HepG2 (cell line): ENCODE measurements at regions not wholly inside any gene's neighbourhood (a gene's known extent, or its start where the extent isn't known, plus 50 kb on each side); places are given as distances from the start of the nearest gene placed in this dataset.

ENCODE experiments used
- ATAC-seq: fragments of 200-7000 bp; cut with Tn5 transposase; 3 replicates; pipeline ENCODE4 v1.9.1; 2020; ENCODE audit warnings: mild to moderate bottlenecking, moderate library complexity
- BruUV-seq: library from RNA; stranded (reverse); fragments of 400-500 nt; replicated peaks from 2 replicates; lab custom pipeline; 2021; lab: Mats Ljungman, UMichigan
- CTCF ChIA-PET: fragments of 300-600 bp; formaldehyde crosslinking; extraction: SDS; loops from one replicate; lab custom pipeline; 2021; ENCODE audit warnings: low total read pairs, inconsistent platforms, low intra/inter-chr PET ratio; lab: Yijun Ruan, JAX
- POLR2A ChIA-PET: fragments of 350-600 bp; sonication (Branson Sonifier 250); formaldehyde crosslinking; loops from one replicate; lab custom pipeline; 2020; ENCODE audit warnings: antibody characterized with exemption, inconsistent platforms; lab: Yijun Ruan, JAX
- DNase-seq: peaks from one replicate; pipeline ENCODE4 v3.0.0-alpha.2; 2015; ENCODE audit warnings: low spot score
- FAIRE-seq: peaks from 3 replicates; lab custom pipeline; 2011; peaks lifted over from hg19 to GRCh38; lab: Jason Lieb, UNC
- H2AFZ ChIP-seq: one replicate; pipeline ENCODE4 v1.6.1; 2011; ENCODE audit warnings: low read length, inconsistent platforms
- H3K27ac ChIP-seq: fragments of 300-600 bp; 3 replicates; pipeline ENCODE4 v1.8.0; 2011; ENCODE audit warnings: mixed run types, mild to moderate bottlenecking, mixed read lengths, low read length, inconsistent platforms; ENCODE audit not compliant: insufficient read depth; ENCODE audit errors: extremely low read length
- H3K27me3 ChIP-seq, 2 experiments: fragments of 200-600 bp in 1 of 2; 2 replicates in 1 of 2; 3 replicates in 1 of 2; pipeline versions ENCODE4 v1.6.0 to v1.8.0; 2011; ENCODE audit warnings: low read length in 2 of 2, mild to moderate bottlenecking in 2 of 2, moderate library complexity in 2 of 2, inconsistent platforms in 1 of 2; ENCODE audit not compliant: insufficient read depth in 2 of 2, control insufficient read depth in 1 of 2
- H3K36me3 ChIP-seq, 2 experiments: fragments of 200-600 bp in 1 of 2; replicated peaks in 1 of 2; 2 replicates in 1 of 2; 3 replicates in 1 of 2; pipeline versions ENCODE4 v1.5.1 to v1.8.0; 2011; ENCODE audit warnings: low read length in 2 of 2, inconsistent platforms in 1 of 2; ENCODE audit not compliant: insufficient read depth in 2 of 2, control insufficient read depth in 1 of 2
- H3K4me1 ChIP-seq: 2 replicates; pipeline ENCODE4 v1.5.1; 2012; ENCODE audit warnings: low read length, inconsistent platforms; ENCODE audit not compliant: insufficient read depth
- H3K4me2 ChIP-seq: 2 replicates; pipeline ENCODE4 v1.6.0; 2011; ENCODE audit warnings: low read depth, low read length, inconsistent platforms
- H3K4me3 ChIP-seq, 3 experiments: fragments of 200-600 bp in 1 of 3; sonication (generic), shearing (Covaris generic) in 1 of 3; replicated peaks in 1 of 3; 2 replicates each; pipeline ENCODE4 v1.5.1; 2011 to 2016; ENCODE audit warnings: low read length in 3 of 3, inconsistent platforms in 2 of 3, low read depth in 2 of 3, mild to moderate bottlenecking in 2 of 3, control low read depth in 1 of 3, mixed read lengths in 1 of 3; ENCODE audit not compliant: insufficient read depth in 1 of 3
- H3K79me2 ChIP-seq: one replicate; pipeline ENCODE4 v1.6.1; 2011; ENCODE audit warnings: low read length, inconsistent platforms; ENCODE audit not compliant: insufficient read depth
- H3K9ac ChIP-seq: 2 replicates; pipeline ENCODE4 v1.6.0; 2011; ENCODE audit warnings: mild to moderate bottlenecking, low read depth, low read length, inconsistent platforms; ENCODE audit not compliant: insufficient read depth
- H3K9me3 ChIP-seq: 2 replicates; pipeline ENCODE4 v1.5.1; 2012; ENCODE audit warnings: mild to moderate bottlenecking, low read length
- H4K20me1 ChIP-seq: 2 replicates; pipeline ENCODE4 v1.6.0; 2011; ENCODE audit warnings: inconsistent platforms, mild to moderate bottlenecking, low read length, moderate library complexity; ENCODE audit not compliant: insufficient read depth
- DBP ChIP-seq: sonication (generic); formaldehyde crosslinking; IDR thresholded peaks from 2 replicates; pipeline ENCODE4 v1.4.0; 2020; ENCODE audit warnings: missing genetic modification reagents; ENCODE audit errors: not compliant biosample characterization
- DPF2 ChIP-seq: sonication (generic); formaldehyde crosslinking; IDR thresholded peaks from 2 replicates; pipeline ENCODE4 v1.4.0; 2020; ENCODE audit warnings: mild to moderate bottlenecking, low read depth, missing genetic modification reagents, borderline replicate concordance
- FOSL2 ChIP-seq: sonication (generic); formaldehyde crosslinking; IDR thresholded peaks from 2 replicates; pipeline ENCODE4 v1.4.0; 2020; ENCODE audit warnings: missing genetic modification reagents
- FOXC1 ChIP-seq: sonication (generic); formaldehyde crosslinking; IDR thresholded peaks from 2 replicates; pipeline ENCODE4 v1.8.0; 2022; ENCODE audit warnings: mild to moderate bottlenecking, missing genetic modification reagents, borderline replicate concordance
- FOXP4 ChIP-seq: sonication (generic); formaldehyde crosslinking; IDR thresholded peaks from 2 replicates; pipeline ENCODE4 v1.4.0; 2020; ENCODE audit warnings: missing genetic modification reagents
- JDP2 ChIP-seq: sonication (generic); formaldehyde crosslinking; IDR thresholded peaks from 2 replicates; pipeline ENCODE4 v1.8.1; 2022; ENCODE audit warnings: missing genetic modification reagents, borderline replicate concordance
- MAFF ChIP-seq: IDR thresholded peaks from 2 replicates; pipeline ENCODE4 v1.6.1; 2011; ENCODE audit warnings: low read depth, low read length, improper control_type of control experiment
- SAFB2 ChIP-seq: sonication (generic); formaldehyde crosslinking; IDR thresholded peaks from 2 replicates; pipeline ENCODE4 v1.5.1; 2020; ENCODE audit warnings: missing genetic modification reagents, low read depth, mild to moderate bottlenecking, borderline replicate concordance
- ZGPAT ChIP-seq: IDR thresholded peaks from 2 replicates; pipeline ENCODE4 v1.6.1; 2016; ENCODE audit warnings: mild to moderate bottlenecking
- ZNF234 ChIP-seq: sonication (generic); formaldehyde crosslinking; conservative IDR thresholded peaks from 2 replicates; pipeline ENCODE4 v1.5.1; 2020; ENCODE audit warnings: mild to moderate bottlenecking, missing genetic modification reagents
- ZNF451 ChIP-seq: sonication (generic); formaldehyde crosslinking; IDR thresholded peaks from 2 replicates; pipeline ENCODE4 v1.5.0; 2020; ENCODE audit warnings: mild to moderate bottlenecking, missing genetic modification reagents
- ZNF605 ChIP-seq: sonication (generic); formaldehyde crosslinking; IDR thresholded peaks from 2 replicates; pipeline ENCODE4 v1.8.0; 2022; ENCODE audit warnings: mild to moderate bottlenecking, missing genetic modification reagents
- ZNF879 ChIP-seq: sonication (generic); formaldehyde crosslinking; IDR thresholded peaks from 2 replicates; pipeline ENCODE4 v1.8.1; 2023; ENCODE audit warnings: missing genetic modification reagents
- WGBS: methylation state at CpG from one replicate; pipeline ENCODE4 v1.1.6; 2017; ENCODE audit warnings: low lambda C conversion rate; 5-methylcytosine and 5-hydroxymethylcytosine counted together
- in situ Hi-C: cut with HindIII; loops from 2 replicates; pipeline ENCODE4 v1.10.0; 2017; ENCODE audit warnings: low pct_unique_long_range_greater_than_20kb; ENCODE audit not compliant: extremely low pct_ligation_motif_present
- intact Hi-C: fragments of 100-400 bp; cut with micrococcal nuclease; formaldehyde crosslinking; loops from one replicate; pipeline ENCODE4 v1.10.0; 2022; ENCODE audit not compliant: unreplicated experiment
- TF ChIP-seq, protein P1 (sequence below): sonication (generic); formaldehyde crosslinking; IDR thresholded peaks from 2 replicates; pipeline ENCODE4 v1.4.0; 2020; ENCODE audit warnings: mild to moderate bottlenecking, missing genetic modification reagents

GRCh38 chr12:92025462-92026207 is 120.0 kb downstream of the BTG1 start:
- DNase-seq (no peak), ATAC-seq (no peak), FAIRE-seq (no peak)
- Histone ChIP-seq H3K79me2 (no peaks in the 10 kb centered on the region), H3K4me3 (no peak overlapping the region), H3K9ac (no peak overlapping the region), H3K4me2 (no peak overlapping the region), H3K27ac (no peak overlapping the region), H3K27me3 (no peaks in the 10 kb centered on the region), H3K9me3 (no peaks in the 10 kb centered on the region), H3K36me3 (no peaks in the 10 kb centered on the region), H3K4me1 (peaks cover 8% of the 10 kb centered on the region; the same call in 1 of the 2 replicates), H2AFZ (no peak overlapping the region), H4K20me1 (no peaks in the 10 kb centered on the region)
- ChIA-PET POLR2A (no interaction called here), CTCF (no interaction called here)
- 60% methylated on average over 4 of the region's 4 CpGs for WGBS
- no TSS peak for BruUV-seq
- intact Hi-C loops (no loop called here), in situ Hi-C loops (no loop called here)
- TF ChIP-seq MAFF: no peak
- no peak for TF ChIP-seq ZNF605 (CRISPR knock-in tag)
- no peak for TF ChIP-seq FOXP4
- no peak for TF ChIP-seq DPF2 (CRISPR knock-in tag)
- no peak for TF ChIP-seq ZNF879 (CRISPR knock-in tag)
- TF ChIP-seq SAFB2 (CRISPR knock-in tag): no peak
- no peak for TF ChIP-seq JDP2 (CRISPR knock-in tag)
- TF ChIP-seq FOXC1: no peak
- TF ChIP-seq ZGPAT (CRISPR knock-in tag): no peak
- TF ChIP-seq DBP (CRISPR knock-in tag): no peak
- TF ChIP-seq FOSL2 (CRISPR knock-in tag): no peak
- TF ChIP-seq ZNF234 (CRISPR knock-in tag): no peak
- TF ChIP-seq, protein P1, sequence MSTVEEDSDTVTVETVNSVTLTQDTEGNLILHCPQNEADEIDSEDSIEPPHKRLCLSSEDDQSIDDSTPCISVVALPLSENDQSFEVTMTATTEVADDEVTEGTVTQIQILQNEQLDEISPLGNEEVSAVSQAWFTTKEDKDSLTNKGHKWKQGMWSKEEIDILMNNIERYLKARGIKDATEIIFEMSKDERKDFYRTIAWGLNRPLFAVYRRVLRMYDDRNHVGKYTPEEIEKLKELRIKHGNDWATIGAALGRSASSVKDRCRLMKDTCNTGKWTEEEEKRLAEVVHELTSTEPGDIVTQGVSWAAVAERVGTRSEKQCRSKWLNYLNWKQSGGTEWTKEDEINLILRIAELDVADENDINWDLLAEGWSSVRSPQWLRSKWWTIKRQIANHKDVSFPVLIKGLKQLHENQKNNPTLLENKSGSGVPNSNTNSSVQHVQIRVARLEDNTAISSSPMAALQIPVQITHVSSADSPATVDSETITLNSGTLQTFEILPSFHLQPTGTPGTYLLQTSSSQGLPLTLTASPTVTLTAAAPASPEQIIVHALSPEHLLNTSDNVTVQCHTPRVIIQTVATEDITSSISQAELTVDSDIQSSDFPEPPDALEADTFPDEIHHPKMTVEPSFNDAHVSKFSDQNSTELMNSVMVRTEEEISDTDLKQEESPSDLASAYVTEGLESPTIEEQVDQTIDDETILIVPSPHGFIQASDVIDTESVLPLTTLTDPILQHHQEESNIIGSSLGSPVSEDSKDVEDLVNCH (CRISPR knock-in tag): no peak
- TF ChIP-seq ZNF451: no peak
